ENCODE measurements at regions not wholly inside any gene's neighbourhood (a gene's known extent, or its start where the extent isn't known, plus 50 kb on each side); places are given as distances from the start of the nearest gene placed in this dataset.

DNA sequence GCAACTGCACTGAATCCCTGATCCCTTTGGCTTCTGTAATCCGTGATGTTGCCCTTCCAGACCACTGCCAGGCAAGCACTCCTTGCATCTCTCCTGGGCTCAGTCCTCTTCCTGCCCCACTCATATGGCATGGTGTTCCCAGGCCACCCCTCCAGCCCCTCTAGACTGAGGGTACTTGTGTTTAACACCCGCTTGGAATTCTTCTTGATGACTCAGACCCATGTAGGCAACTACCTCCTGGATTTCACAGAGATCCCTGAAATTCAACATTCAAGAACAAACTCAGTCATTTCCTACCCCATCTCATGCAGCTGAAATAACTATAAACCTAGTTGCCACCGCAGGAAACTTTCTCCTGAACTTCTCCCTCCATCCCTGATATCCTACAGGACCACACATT is 541.9 kb upstream of the CDH11 start:
- in situ Hi-C loops (cut with HindIII; ENCODE audit: extremely low pct_ligation_motif_present, low pct_unique_long_range_greater_than_20kb) (no loop called here), intact Hi-C loops (cut with micrococcal nuclease; ENCODE audit: unreplicated experiment) (no loop called here)
- POLR2A ChIA-PET: no interaction called here
- no peaks in the 10 kb centered on the region for H3K36me3 ChIP-seq (replicated peaks in 1 of 2; ENCODE audit: control insufficient read depth in 1 of 2, insufficient read depth in 2 of 2, low read length in 2 of 2)
- BruUV-seq (replicated peaks): no TSS peak
- H3K79me2 ChIP-seq (ENCODE audit: insufficient read depth, low read length): no peaks in the 10 kb centered on the region
- no peak for ATAC-seq
- WGBS (ENCODE audit: low lambda C conversion rate): 23% methylated on average over 3 of the region's 3 CpGs
- H3K4me1 ChIP-seq (ENCODE audit: insufficient read depth, low read length): peaks cover 37% of the 10 kb centered on the region
- H3K4me2 ChIP-seq (ENCODE audit: low read depth, low read length): no peak overlapping the region
- no peaks in the 10 kb centered on the region for H3K9me3 ChIP-seq (ENCODE audit: low read length)
- FAIRE-seq: no peak
- H3K27me3 ChIP-seq (ENCODE audit: control insufficient read depth in 1 of 2, insufficient read depth in 2 of 2, low read length in 2 of 2): peaks cover 0 to 10% of the 10 kb centered on the region in 2 experiments; a peak in 1 of 5 replicates
- no peak overlapping the region for H3K27ac ChIP-seq (ENCODE audit: extremely low read length, insufficient read depth, low read length)
- DNase-seq (ENCODE audit: low spot score): no peak
- H4K20me1 ChIP-seq (ENCODE audit: insufficient read depth, low read length): no peaks in the 10 kb centered on the region
- TF ChIP-seq RBFOX2 (IDR thresholded peaks at IDR 0.05; ENCODE audit: low read depth, low read length) (no peak), GABPA (IDR thresholded peaks at IDR 0.05; ENCODE audit: low read depth, low read length) (no peak), GABPA (CRISPR knock-in tag; IDR thresholded peaks at IDR 0.05; ENCODE audit: low read depth) (no peak), ZNF441 (CRISPR knock-in tag; IDR thresholded peaks at IDR 0.05; ENCODE audit: borderline replicate concordance) (no peak), KLF9 (CRISPR knock-in tag; IDR thresholded peaks at IDR 0.05; ENCODE audit: low read depth) (no peak)
- TF ChIP-seq, protein P1, sequence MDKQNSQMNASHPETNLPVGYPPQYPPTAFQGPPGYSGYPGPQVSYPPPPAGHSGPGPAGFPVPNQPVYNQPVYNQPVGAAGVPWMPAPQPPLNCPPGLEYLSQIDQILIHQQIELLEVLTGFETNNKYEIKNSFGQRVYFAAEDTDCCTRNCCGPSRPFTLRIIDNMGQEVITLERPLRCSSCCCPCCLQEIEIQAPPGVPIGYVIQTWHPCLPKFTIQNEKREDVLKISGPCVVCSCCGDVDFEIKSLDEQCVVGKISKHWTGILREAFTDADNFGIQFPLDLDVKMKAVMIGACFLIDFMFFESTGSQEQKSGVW (CRISPR knock-in tag; IDR thresholded peaks at IDR 0.05; ENCODE audit: borderline replicate concordance): no peak
- TF ChIP-seq, protein P2, sequence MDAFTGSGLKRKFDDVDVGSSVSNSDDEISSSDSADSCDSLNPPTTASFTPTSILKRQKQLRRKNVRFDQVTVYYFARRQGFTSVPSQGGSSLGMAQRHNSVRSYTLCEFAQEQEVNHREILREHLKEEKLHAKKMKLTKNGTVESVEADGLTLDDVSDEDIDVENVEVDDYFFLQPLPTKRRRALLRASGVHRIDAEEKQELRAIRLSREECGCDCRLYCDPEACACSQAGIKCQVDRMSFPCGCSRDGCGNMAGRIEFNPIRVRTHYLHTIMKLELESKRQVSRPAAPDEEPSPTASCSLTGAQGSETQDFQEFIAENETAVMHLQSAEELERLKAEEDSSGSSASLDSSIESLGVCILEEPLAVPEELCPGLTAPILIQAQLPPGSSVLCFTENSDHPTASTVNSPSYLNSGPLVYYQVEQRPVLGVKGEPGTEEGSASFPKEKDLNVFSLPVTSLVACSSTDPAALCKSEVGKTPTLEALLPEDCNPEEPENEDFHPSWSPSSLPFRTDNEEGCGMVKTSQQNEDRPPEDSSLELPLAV (CRISPR knock-in tag; conservative IDR thresholded peaks at IDR 0.05; ENCODE audit: low read depth): no peak
- no peak overlapping the region for H3K4me3 ChIP-seq (replicated peaks in 1 of 3; ENCODE audit: insufficient read depth in 1 of 3, low read depth in 2 of 3, low read length in 3 of 3)
- H3K9ac ChIP-seq (ENCODE audit: insufficient read depth, low read depth, low read length): no peak overlapping the region
- CTCF ChIA-PET (ENCODE audit: low intra/inter-chr PET ratio, low total read pairs): no interaction called here
- H2AFZ ChIP-seq (ENCODE audit: low read length): no peak overlapping the region

DNA sequence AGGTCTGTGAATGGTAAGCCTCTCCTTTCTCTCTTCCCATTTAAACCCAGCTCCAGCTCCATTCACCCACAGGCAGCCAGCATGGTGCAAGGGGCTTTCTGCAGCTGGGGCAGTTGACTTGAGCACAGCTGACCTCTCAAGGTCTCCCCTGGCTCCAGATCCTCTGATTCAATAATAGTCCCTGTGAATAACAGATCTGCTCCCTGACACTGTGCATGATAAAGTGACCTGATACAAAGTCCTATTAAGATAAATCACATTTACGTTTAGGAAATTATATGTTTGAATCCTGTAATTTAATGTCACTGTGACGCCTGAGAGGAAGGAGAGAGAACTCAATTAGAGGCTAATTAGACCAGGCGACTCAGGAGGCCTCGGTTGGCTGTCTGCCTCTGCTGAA is 540.4 kb upstream of the CDH11 start:
- H3K79me2 ChIP-seq (ENCODE audit: insufficient read depth, low read length): no peaks in the 10 kb centered on the region
- no TSS peak for BruUV-seq (replicated peaks)
- no peak overlapping the region for H3K9ac ChIP-seq (ENCODE audit: insufficient read depth, low read depth, low read length)
- H3K27ac ChIP-seq (ENCODE audit: extremely low read length, insufficient read depth, low read length): no peak overlapping the region
- DNase-seq (ENCODE audit: low spot score): no peak
- H4K20me1 ChIP-seq (ENCODE audit: insufficient read depth, low read length): no peaks in the 10 kb centered on the region
- TF ChIP-seq ZNF891 (CRISPR knock-in tag; IDR thresholded peaks at IDR 0.05) (no peak), XBP1 (CRISPR knock-in tag; IDR thresholded peaks at IDR 0.05) (no peak)
- in situ Hi-C loops (cut with HindIII; ENCODE audit: extremely low pct_ligation_motif_present, low pct_unique_long_range_greater_than_20kb) (no loop called here), intact Hi-C loops (cut with micrococcal nuclease; ENCODE audit: unreplicated experiment) (no loop called here)
- H3K4me1 ChIP-seq (ENCODE audit: insufficient read depth, low read length): peaks cover 35% of the 10 kb centered on the region
- POLR2A ChIA-PET: no interaction called here
- 37% methylated on average over 4 of the region's 4 CpGs for WGBS (ENCODE audit: low lambda C conversion rate)
- H3K27me3 ChIP-seq (ENCODE audit: control insufficient read depth in 1 of 2, insufficient read depth in 2 of 2, low read length in 2 of 2): peaks cover 0 to 18% of the 10 kb centered on the region in 2 experiments; a peak in 2 of 5 replicates
- no peak for FAIRE-seq
- CTCF ChIA-PET (ENCODE audit: low intra/inter-chr PET ratio, low total read pairs): no interaction called here
- H3K4me2 ChIP-seq (ENCODE audit: low read depth, low read length): no peak overlapping the region
- no peak for ATAC-seq
- H3K36me3 ChIP-seq (replicated peaks in 1 of 2; ENCODE audit: control insufficient read depth in 1 of 2, insufficient read depth in 2 of 2, low read length in 2 of 2): no peaks in the 10 kb centered on the region
- H3K9me3 ChIP-seq (ENCODE audit: low read length): no peaks in the 10 kb centered on the region
- H3K4me3 ChIP-seq (replicated peaks in 1 of 3; ENCODE audit: insufficient read depth in 1 of 3, low read depth in 2 of 3, low read length in 3 of 3): no peak overlapping the region
- H2AFZ ChIP-seq (ENCODE audit: low read length): no peak overlapping the region
